ENCODE measurements at regions not wholly inside any gene's neighbourhood (a gene's known extent, or its start where the extent isn't known, plus 50 kb on each side); places are given as distances from the start of the nearest gene placed in this dataset.
"Not testable (repeated sequence)": the region's sequence is repeated elsewhere in the genome, so short reads cannot be mapped to it uniquely, and the experiment has no call there.

DNA sequence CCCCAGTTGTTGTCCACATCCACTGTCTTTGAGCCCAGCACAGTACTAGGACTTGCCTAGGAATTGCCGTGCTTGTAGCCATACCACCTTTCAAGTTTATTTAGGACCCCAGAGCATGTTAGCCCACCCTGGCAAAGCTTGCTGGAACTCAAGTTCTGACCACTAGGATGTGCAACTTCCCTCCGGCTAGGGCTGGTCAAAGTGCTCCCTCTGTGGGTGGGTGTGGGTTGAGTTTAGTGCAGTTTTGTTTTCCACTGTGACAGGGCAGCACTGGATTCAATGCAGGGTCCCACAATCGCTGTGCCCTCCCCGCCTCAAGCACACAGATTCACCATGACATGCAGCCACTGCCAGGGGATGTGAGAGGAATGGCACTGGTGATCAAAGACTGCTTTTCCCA, 96.0 kb downstream of the RASGEF1B start:
- DNase-seq (ENCODE audit: low read depth, low spot score): peak; percentile 6

DNA sequence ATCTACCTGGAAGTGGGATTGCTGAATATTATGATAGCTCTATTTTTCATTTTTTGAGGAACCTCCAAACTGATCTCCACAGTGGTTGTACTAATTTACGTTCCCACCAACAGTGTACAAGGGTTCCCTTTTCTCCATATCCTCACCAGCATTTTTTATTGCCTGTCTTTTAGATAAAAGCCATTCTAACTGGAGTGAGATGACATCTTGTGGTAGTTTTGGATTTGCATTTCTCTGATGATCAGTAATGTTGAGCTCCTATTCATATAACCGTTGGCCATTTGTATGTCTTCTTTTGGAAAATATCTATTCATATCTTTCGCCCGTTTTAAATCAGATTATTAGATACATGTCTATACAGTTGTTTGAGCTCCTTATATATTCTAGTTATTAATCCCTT, 101.8 kb downstream of the RASGEF1B start:
- no peak for DNase-seq (ENCODE audit: low read depth, low spot score)

DNA sequence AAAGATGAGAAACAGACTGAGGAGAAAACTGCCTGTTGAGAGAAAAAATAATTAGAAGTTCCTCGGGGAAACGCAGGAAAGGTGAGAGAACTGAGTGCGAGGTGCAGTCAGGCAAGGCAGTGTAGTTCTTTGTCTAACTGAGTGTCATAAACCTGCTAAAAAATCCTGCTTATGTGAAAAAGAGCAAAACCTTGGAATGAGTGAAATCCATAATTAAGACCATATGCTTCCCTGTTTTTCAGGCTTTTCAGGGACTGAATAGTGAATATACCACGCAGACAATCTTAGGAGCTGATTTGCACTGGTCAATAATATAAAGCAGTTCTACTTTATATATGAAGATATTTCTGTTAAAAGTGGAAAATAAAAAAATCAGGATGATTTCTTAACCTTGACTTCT, 104.9 kb downstream of the RASGEF1B start:
- DNase-seq (ENCODE audit: low read depth, low spot score): no peak

DNA sequence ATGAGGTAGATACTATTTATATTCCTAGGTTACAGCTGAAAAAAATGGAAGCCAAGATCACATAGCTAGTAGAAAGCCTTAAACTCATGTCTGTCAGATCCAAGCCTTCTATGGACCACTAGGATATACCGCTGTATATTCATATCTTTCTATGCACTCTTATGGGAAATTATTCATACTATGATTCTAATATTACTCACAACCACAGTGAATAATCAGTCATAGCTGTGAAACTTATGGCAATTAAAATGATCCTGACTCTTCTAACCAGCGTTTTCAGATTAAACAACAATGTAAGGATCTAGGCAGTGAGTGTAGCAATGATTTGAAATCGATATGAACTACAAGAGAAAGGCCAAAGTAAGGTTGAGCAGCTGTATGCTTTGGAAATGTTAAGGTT, 111.0 kb downstream of the RASGEF1B start:
- DNase-seq (ENCODE audit: low read depth, low spot score): no peak

DNA sequence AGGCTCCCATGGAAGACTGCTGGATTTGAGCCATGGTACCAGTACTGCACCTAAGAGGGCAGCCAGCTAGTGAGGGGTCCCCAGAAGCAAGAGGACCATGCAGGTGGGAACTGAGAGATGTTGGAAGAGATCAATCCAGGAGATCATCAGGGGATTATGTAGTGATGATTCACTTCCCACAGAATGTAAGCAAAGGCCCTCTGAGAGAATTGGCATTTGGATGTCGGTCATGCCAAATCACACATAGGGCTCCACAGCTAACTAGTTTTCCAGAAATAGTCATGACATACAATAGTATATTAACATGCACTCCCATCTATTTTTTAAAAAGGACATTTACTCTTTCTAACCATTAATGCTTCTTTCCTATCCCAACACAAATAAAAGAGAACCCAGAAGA, 112.5 kb downstream of the RASGEF1B start:
- no peak for DNase-seq (ENCODE audit: low read depth, low spot score)

DNA sequence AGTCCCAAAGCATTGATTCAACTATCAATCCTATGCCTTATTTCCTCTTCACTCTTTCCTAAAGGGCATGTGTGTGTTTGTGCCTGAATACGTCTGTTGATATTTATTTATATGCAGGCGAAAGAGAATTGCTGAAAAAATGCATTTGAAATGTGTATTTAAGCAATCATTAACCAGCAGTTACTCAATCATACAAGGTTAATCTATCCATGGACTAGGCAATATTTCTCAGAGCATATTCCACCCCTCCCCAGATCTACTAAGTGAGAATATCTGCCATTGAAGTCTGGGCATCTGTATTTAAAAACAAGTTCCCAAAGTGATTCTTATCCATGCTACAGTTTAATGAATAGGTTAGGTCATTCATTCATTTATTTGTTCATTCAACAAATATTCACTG, 113.6 kb downstream of the RASGEF1B start:
- no peak for DNase-seq (ENCODE audit: low read depth, low spot score)

DNA sequence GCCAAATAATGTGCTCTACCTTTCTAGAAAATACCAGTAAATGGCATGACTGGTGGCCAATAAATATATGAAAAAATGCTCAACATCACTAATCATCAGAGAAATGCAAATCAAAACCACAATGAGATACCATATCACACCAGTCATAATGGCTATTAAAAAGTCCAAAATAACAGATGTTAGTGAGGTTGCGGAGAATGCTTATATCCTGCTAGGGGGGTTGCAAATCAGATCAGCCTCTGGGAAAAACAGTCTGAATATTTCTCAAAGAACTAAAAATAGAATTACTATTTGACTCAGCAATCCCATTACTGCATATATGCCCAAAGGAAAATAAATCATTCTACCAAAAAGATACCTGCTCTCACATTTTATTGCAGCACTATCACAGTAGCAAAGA, 115.1 kb downstream of the RASGEF1B start:
- no peak for DNase-seq (ENCODE audit: low read depth, low spot score)

DNA sequence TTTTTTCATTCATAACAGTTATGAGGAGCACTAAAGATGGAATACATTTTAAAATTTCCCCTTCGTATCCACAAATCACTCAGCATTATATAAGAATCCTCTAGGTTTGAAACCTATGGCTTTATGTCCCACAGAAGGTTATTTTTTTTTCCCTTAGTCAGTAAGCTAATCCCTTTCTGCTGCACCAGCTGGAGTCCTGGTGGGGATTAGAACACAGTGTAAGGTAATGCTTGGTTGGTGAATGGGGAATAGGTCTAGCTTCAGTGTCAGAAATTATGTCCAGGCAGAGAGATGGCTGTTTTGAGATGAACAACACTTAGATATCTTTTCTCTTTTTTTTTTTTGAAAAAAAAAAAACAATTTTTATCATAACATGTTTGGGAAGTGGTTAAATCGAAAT, 116.6 kb downstream of the RASGEF1B start:
- DNase-seq (ENCODE audit: low read depth, low spot score): no peak

DNA sequence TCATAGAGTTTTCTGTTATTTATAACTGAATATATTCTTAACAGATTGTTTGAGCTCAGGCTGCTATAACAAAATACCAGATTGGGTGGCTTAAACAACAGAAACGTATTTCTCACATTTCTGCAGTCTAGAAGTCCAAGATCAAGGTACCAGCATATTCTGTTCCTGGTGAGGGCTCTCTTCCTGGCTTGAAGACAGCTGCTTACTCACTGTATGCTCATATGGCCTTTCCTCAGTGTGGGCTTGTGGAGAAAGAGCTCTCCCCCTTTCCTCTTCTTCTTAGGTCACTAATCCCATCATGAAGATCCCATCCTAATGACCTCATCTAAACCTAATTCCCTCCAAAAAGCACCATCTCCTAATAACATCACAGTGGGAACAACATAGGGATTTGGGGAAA, 117.8 kb downstream of the RASGEF1B start:
- no peak for DNase-seq (ENCODE audit: low read depth, low spot score)

DNA sequence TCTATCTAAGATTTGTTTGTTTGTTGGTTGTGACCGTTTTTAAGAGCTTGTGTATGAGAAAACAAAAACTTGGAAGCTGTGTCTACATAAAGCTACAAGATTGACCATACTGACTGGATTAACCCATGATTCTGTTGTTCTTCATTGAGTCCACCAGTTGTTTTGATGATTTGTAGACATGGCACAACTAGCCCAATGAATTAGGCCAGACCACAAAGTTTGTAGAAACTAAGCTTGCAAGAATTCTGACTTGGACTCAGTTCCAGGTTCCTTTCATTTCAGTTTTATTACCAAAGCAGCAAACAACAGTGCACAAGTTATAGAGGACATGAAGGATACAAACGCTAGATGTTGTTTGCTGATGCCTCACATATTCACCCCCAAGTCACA, 119.3 kb downstream of the RASGEF1B start:
- DNase-seq (ENCODE audit: low read depth, low spot score): no peak

DNA sequence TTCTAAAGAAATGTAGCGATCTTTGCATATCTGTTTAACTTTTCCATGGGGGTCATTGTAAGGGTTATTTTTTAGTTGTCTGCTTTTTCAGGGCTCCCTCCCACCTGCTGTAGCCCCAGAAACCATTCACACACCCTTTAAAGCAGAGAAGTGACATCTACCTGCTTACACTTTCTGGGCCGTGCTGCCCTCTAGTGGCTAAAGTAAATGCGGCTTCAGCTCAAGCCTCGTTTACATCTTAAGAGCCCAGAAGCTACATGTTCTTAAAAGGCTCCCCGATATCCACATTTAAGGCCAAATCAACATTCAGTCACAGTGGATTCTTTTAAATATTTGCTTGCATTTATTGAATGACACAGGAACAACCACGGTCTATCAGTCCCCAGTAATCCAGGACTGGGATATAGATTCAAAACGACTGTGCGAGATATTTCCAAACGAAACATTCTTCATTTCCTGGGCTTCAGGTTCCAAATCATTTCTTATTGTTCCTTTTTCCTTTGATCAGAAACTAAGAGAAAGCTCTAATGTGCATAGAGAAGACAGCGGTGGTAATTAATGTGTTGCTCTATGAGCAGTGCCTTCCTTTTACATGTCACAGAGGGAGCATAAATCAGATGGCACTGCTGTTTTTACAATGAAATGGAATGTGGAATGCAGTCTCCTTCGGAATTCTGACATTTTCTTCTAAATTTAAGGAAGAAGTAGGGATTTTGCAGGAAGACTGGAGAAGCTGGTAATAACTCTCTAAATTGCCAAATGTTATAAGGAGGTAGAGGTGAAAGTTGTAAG, 119.9 kb downstream of the RASGEF1B start:
- DNase-seq (ENCODE audit: low read depth, low spot score): peak; percentile 63

DNA sequence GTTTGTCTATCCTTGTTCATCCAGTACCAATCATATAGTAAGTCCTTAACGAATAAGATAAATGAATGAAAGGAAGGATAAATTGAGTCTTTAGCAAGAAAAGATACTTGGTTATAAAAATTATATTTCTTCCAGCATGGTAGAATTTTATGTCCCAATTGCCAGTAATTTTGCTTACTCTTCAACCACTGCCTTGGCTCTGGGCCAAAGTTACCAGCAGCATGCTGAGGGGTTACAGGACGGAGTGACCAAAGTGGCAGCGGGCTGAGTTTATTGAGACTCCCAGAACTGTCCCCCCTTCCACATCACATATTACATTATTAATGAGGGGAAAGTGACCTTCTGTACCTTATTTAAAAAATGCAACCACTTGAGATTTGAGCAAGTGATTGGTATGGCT, 121.7 kb downstream of the RASGEF1B start:
- no peak for DNase-seq (ENCODE audit: low read depth, low spot score)

DNA sequence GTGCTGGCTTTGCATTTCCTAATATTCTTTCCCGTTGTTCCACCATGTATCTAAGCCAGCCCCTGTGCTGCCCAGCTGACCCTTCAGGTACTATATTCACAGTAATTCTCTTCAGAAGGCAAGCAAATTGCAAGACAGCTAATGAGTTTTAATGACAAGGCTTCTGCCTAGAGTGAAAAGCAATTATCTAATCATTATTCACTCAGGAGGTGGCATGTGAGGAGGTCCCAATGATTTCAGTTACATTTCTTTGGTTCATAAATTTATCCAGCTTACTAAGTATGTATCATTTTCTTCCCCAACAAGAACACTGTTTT, 123.0 kb downstream of the RASGEF1B start:
- no peak for DNase-seq (ENCODE audit: low read depth, low spot score)

DNA sequence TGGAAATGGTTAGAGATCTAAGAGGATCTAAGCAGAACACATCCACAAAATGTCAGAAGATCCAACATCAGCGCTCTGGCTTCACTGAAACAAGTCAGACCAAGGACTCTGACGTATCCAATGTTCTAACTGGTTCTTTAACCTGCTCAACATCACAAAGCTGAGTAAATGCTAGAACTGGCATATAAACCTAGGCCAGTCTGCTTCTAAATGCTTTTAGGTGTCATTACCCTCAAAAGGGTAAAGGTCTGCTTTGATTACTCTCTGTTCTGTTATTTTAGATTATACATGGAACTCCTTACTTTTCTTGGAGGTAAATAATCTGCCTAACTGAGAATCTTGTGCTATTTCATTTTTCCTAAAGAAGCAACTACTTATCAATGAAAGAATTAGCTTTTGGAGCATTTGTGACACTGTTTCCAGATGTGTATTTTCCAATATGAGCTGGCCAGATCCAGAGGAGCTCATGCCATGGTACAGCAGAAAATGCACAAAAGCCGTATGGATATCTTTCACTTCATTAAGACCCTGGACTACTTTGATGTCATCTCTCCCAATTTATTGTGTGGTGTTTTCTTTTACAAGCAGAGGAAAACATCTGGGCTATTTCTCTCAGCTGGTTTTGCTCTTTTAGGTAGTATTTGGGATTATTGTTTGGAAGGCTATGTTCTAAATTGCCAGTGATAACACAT, 123.5 kb downstream of the RASGEF1B start:
- DNase-seq (ENCODE audit: low read depth, low spot score): no peak

DNA sequence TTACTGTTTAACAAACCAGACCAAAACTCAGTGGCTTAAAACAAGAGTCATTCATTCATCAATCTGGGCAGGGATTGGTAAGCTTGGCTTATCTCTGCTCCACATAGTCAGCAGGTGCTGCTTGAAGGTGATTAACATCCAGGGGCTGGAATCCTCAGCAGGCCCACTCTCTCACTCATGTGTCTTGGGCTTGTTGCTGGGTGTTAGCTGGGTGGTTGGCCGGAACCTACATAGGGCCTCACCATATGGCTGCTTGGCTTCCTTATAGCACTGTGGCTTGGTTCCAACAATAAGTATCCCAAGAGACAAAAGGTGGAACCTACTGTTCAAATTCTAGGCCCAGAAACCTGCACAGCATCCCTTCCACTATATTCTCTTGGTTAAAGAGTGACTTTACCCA, 125.0 kb downstream of the RASGEF1B start:
- DNase-seq (ENCODE audit: low read depth, low spot score): no peak

DNA sequence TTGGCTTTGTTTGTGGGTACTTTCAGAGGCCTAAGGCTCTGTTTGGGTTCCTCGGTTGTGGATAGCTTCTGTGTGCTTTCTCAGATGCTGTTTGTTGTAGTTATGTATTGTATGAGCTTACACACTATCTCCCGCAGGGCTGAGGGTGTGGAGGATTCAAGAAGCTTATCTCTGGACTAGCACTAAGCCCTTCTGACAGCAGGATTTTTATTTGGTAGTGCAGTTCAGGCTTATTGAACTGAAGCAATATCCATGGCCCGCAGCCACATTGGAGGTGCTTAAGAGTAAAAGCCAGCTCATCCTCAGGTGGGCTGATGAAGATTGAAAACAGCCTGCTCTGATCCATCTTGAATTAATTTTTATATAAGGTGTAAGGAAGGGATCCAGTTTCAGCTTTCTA, 128.2 kb downstream of the RASGEF1B start:
- DNase-seq (ENCODE audit: low read depth, low spot score): no peak

DNA sequence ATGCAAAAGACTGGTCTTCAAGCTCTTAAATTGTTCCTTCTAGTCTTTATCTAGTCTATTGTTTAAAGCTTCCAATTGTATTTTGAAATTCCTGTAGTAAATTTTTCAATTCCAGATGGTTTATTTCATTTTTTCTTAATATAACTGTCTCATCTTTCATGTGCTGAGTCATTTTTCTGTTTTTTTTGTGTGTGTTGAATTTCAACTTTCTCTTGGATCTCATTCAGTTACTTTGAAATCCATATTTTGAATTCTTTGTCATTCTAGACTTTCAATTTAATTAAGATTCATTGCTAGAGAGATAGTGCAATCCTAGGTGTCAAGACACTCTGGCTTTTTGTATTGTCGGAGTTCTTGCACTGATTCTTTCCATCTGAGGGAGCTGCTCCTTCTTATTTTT, 128.0 kb upstream of the PRKG2 start:
- no peak for DNase-seq (ENCODE audit: low read depth, low spot score)

DNA sequence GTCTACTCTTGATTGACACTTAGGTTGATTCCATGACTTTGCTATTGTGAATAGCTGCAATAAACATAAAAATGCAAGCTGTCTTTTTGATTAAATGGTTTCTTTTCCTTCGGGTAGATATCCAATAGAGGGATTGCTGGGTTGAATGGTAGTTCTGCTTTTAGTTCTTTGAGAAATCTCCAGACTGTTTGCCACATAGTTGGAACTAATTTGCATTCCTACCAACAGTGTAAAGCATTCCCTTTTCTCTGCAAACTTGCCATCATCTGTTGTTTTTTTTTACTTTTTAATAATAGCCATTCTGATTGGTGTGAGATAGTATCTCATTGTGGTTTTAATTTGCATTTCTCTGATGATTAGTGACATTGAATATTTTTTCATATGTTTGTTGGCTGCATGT, 122.2 kb upstream of the PRKG2 start:
- no peak for DNase-seq (ENCODE audit: low read depth, low spot score)

DNA sequence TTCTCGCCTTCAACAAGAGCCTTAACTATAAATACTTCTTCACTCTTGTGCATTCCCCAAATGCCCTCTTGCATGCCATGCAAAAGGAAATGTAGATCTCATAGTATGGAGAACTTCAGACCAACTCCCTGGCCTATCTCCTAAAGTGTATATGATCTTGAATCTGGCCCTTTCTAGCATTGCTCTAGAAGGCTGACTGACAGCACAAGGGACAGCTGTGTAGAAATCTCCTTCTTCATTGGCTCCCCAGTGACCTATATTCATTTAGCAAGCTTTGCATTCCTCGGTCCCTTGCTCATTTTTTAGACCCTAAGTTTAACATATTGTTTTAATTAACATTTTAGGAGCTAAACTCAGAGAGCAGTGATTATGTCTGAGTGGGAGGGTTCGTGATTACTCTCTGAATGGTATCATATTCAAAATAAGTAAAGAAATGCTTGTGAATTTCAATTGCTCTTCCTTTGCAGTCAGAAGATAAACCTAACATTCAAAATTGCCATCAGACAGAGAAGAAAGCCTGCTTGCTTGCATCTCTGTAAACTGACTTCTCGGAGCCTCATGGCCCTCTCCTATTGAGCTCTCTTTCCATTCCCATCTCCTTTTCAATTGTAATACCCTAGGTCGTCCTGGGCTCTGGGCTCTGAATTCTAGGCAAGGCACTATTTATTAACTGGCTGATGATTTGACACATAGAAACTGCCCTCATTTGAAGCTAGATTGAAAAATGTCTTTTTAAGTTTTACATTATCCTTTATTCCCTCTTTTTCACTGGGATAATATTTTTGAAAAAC, 120.3 kb upstream of the PRKG2 start:
- no peak for DNase-seq (ENCODE audit: low read depth, low spot score)

DNA sequence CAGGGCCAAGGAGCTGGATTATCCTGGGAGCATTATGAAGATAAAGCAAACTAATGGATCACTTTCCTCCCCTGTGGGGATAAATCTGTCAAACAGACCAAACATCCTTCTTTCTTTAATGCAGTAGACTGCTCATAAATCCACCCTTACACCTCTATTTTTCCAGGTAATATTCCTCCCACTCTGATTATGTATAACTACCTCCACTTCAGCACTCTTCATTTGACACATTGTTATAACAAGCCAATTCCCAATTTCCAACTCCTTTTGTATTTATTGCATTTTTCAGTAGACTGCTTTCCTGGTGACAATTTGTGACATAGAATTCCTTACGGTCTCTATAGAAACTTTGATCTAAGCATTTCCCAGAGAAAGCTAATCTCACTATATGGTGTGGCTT, 115.0 kb upstream of the PRKG2 start:
- DNase-seq (ENCODE audit: low read depth, low spot score): no peak

DNA sequence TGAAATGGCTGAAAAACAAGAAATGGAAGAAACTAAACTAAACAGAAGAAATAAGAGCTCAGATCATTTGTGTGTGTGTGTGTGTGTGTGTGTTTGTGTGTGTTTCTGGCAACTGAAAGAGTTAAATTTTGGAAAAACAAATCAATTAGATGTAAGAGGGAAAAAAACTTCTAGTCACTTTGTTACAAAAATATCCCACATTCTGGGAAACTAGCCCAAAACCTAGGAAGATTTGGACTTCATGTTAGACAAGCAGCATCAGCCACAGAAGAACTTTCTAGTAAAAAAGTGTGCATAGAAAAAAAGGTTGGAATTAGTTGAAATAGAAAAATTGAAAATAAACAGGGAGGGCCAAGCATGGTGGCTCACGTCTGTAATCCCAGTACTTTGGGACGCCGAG, 111.6 kb upstream of the PRKG2 start:
- no peak for DNase-seq (ENCODE audit: low read depth, low spot score)

DNA sequence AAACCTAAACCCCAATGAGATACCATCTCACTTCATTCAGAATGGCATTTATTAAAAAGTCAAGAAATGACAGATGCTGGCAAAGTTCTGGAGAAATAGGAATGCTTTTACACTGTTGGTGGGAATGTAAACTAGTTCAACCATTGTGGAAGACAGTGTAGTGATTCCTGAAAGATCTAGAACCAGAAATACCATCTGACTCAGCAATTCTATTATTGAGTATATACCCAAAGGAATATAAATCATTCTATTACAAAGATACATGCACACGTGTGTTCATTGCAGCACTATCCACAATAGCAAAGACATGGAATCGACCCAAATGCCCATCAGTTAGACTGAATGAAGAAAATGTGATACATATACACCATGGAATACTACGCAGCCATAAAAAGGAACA, 109.6 kb upstream of the PRKG2 start:
- not testable (repeated sequence) for DNase-seq (ENCODE audit: low read depth, low spot score)

DNA sequence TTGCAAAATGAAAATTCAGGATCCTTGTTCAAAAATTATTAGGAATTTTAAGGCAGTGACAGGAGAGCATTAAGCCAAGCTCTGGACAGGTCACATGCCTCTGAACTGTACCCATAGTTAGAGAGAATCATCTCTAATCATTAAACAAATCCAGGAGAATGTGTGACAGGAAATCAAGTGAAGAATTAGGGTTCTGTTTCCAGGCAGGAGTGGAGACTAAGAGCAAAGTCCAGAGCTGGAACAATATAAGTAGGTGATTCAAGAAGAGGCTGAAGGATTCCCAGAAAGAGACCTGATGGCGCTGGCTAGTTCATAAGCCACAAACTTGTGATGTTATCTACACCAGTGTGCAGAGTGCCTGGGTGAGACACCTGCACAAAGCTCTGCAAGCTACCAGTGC, 104.6 kb upstream of the PRKG2 start:
- no peak for DNase-seq (ENCODE audit: low read depth, low spot score)

Data from ELF-1 (cell line).